Kidney epithelial cell (primary cell): ENCODE measurements at regions not wholly inside any gene's neighbourhood (a gene's known extent, or its start where the extent isn't known, plus 50 kb on each side); places are given as distances from the start of the nearest gene placed in this dataset.

Experiments
- DNase-seq: peaks from one replicate; pipeline ENCODE4 v3.0.0-alpha.2; 2010; ENCODE audit warnings: low read depth
- H3K27me3 ChIP-seq: 2 replicates; pipeline ENCODE4 v1.6.0; 2011; ENCODE audit warnings: low read length; ENCODE audit not compliant: control insufficient read depth, insufficient read depth
- H3K36me3 ChIP-seq: 2 replicates; pipeline ENCODE4 v1.5.1; 2011; ENCODE audit warnings: low read length; ENCODE audit not compliant: control insufficient read depth, insufficient read depth
- H3K4me3 ChIP-seq: 2 replicates; pipeline ENCODE4 v1.5.1; 2011; ENCODE audit warnings: low read depth, mild to moderate bottlenecking, control low read depth, low read length
- TF ChIP-seq, protein P1 (sequence below): IDR thresholded peaks from 2 replicates; pipeline ENCODE4 v1.5.1; 2011; ENCODE audit warnings: mild to moderate bottlenecking, moderate library complexity, low read length, control low read depth, inconsistent platforms; ENCODE audit not compliant: insufficient read depth, poor library complexity, severe bottlenecking

DNA sequence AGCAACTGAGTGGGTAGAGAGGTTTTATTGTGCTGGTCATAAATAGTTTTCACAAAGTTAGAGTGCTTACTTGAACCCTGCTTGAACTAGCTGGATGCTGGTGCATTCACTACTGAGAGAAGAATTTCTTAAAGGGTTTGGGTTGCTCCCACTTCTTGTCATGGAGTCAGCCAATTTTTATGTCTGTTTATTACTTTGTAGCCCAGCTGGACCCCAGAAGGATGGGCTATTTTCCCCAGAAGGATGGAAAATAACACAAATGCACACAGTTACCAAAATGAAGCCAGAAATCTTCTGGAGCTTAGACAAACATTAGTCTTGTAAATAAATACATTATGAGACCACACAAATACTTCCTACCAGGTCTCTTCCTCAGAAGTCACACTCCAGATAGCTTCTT is 480.8 kb upstream of the TNC start:
- DNase-seq: no peak
- TF ChIP-seq, protein P1, sequence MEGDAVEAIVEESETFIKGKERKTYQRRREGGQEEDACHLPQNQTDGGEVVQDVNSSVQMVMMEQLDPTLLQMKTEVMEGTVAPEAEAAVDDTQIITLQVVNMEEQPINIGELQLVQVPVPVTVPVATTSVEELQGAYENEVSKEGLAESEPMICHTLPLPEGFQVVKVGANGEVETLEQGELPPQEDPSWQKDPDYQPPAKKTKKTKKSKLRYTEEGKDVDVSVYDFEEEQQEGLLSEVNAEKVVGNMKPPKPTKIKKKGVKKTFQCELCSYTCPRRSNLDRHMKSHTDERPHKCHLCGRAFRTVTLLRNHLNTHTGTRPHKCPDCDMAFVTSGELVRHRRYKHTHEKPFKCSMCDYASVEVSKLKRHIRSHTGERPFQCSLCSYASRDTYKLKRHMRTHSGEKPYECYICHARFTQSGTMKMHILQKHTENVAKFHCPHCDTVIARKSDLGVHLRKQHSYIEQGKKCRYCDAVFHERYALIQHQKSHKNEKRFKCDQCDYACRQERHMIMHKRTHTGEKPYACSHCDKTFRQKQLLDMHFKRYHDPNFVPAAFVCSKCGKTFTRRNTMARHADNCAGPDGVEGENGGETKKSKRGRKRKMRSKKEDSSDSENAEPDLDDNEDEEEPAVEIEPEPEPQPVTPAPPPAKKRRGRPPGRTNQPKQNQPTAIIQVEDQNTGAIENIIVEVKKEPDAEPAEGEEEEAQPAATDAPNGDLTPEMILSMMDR: no peak
- Histone ChIP-seq H3K4me3 (no peak overlapping the region), H3K27me3 (no peaks in the 10 kb centered on the region), H3K36me3 (no peaks in the 10 kb centered on the region)

DNA sequence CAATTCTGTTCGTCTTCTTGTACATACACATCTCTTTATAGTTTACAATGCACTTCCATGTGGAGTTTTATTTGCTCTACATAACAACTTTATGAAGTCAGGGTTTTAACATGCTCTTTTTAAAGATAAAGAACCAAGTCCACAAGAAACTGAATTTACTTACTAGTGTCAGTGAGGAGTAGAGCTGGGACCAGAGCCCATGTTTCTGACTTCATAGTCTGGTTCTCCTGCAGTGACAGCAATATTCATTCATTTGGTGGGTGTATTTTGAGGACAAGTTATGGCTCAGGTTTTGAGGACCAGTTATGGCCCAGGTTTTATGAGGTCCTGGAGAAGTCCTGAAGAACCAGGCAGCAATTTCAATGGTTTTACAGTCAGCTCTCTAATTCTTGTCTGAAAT is 481.9 kb upstream of the TNC start:
- no peaks in the 10 kb centered on the region for H3K27me3 ChIP-seq
- no peaks in the 10 kb centered on the region for H3K36me3 ChIP-seq
- no peak overlapping the region for H3K4me3 ChIP-seq
- no peak for DNase-seq
- TF ChIP-seq, protein P1: no peak

DNA sequence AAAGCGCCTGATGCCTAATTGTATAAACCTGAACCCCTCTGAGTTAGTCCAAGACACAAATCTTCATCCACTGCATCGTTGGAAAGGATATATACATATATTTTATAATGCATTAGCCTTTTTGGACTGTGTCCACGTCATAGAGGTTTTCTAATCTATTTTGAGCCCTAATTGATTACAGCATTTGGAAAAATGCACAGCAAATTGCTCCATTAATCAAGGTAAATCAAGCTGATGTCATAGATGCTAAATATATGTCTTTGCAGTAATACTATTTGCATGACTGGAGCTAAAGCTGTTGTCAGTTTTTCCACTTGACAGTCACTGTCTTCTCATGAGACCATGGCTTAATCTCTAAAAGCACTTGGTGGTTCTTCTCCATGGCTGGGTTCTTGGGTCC is 483.5 kb upstream of the TNC start:
- TF ChIP-seq, protein P1: no peak
- Histone ChIP-seq H3K27me3 (no peaks in the 10 kb centered on the region), H3K4me3 (no peak overlapping the region), H3K36me3 (no peaks in the 10 kb centered on the region)
- no peak for DNase-seq

DNA sequence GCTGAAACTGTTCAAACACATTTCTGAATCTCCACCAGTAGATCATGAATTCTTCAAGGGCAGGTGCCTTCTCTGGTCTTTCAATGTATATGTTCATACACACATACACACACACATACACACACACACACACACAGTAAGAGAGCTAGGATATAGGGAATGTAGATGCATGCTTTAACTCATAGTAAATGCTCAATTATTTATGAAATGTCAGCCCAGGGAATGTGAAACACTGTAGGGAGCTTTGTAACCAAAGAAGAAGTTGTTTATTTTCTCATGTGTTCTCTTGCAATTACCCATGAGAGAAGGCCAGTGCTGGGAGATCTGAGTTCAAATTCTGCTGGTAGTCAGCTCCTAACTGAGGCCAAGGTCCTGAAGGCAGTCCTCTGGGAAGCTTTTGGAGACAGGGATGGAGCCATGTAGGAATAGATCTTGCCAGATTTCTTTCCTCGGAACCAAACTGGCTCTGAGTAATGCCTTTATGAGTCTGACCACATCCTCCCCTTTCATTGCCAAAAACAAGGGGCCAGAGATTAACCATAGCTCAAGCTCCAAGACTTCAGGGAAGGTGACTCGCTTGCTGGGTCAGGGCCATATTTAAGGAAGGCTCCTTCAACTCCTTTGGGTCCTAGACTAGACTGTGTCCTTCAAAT is 487.0 kb upstream of the TNC start:
- no peaks in the 10 kb centered on the region for H3K36me3 ChIP-seq
- no peak overlapping the region for H3K4me3 ChIP-seq
- TF ChIP-seq, protein P1: no peak
- DNase-seq: no peak
- H3K27me3 ChIP-seq: no peaks in the 10 kb centered on the region

DNA sequence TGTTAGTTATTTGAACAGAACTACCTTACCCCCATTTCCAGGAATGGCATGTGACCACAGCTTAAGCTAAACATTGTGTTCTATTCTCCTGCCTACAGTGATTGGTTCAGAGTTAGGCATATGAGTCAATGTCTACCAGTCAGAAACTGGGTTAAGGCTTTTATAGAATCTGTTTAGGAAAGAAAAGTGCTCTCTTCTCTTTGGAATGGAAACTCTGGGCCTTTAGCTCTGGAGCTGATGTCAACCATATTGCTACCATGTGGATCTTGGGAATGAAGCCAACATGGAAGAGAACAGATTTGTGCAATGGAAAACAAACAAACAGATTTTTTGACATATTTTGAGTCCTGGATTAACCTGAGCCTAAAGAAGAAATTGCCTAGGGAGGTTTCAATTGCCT is 488.9 kb upstream of the TNC start:
- no peak overlapping the region for H3K4me3 ChIP-seq
- no peaks in the 10 kb centered on the region for H3K36me3 ChIP-seq
- DNase-seq: no peak
- TF ChIP-seq, protein P1: no peak
- H3K27me3 ChIP-seq: no peaks in the 10 kb centered on the region

- no peak for DNase-seq
- Histone ChIP-seq H3K27me3 (no peaks in the 10 kb centered on the region), H3K36me3 (no peaks in the 10 kb centered on the region), H3K4me3 (no peak overlapping the region)
- TF ChIP-seq, protein P1: no peak
Observed at GRCh38 chr9:115614326-115614999, 496.5 kb upstream of the TNC start.
